ENCODE measurements at regions not wholly inside any gene's neighbourhood (a gene's known extent, or its start where the extent isn't known, plus 50 kb on each side); places are given as distances from the start of the nearest gene placed in this dataset.

DNA sequence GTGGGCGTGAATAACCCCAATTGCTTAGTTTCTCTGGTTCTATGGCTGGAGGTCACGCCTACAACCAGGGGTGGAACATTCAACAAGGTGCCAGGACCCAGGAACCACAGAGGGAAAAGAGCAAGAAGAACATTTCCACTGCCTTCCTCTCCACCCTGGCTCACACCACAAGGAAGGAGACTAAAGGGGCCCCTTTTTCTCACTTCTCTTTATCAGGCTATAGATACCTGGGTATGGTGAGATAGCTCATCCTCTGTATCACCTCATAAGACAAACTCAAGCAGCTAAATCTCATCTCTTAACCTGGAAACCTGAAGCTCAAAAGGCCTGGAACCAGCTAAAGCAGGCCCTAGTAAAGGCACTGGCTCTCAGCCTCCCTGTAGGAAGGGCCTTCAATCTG lies 438.8 kb upstream of the OLFM3 start:
- ATAC-seq, result no peak
- TF ChIP-seq, protein P1, sequence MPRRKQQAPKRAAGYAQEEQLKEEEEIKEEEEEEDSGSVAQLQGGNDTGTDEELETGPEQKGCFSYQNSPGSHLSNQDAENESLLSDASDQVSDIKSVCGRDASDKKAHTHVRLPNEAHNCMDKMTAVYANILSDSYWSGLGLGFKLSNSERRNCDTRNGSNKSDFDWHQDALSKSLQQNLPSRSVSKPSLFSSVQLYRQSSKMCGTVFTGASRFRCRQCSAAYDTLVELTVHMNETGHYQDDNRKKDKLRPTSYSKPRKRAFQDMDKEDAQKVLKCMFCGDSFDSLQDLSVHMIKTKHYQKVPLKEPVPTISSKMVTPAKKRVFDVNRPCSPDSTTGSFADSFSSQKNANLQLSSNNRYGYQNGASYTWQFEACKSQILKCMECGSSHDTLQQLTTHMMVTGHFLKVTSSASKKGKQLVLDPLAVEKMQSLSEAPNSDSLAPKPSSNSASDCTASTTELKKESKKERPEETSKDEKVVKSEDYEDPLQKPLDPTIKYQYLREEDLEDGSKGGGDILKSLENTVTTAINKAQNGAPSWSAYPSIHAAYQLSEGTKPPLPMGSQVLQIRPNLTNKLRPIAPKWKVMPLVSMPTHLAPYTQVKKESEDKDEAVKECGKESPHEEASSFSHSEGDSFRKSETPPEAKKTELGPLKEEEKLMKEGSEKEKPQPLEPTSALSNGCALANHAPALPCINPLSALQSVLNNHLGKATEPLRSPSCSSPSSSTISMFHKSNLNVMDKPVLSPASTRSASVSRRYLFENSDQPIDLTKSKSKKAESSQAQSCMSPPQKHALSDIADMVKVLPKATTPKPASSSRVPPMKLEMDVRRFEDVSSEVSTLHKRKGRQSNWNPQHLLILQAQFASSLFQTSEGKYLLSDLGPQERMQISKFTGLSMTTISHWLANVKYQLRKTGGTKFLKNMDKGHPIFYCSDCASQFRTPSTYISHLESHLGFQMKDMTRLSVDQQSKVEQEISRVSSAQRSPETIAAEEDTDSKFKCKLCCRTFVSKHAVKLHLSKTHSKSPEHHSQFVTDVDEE (CRISPR knock-in tag; IDR thresholded peaks at IDR 0.05), result no peak
- TF ChIP-seq ISL1 (CRISPR knock-in tag; IDR thresholded peaks at IDR 0.05), result no peak
- no peak for TF ChIP-seq PPARA (CRISPR knock-in tag; IDR thresholded peaks at IDR 0.05; ENCODE audit: borderline replicate concordance)
- no peak for TF ChIP-seq ZNF8 (CRISPR knock-in tag; IDR thresholded peaks at IDR 0.05)
- no peak for TF ChIP-seq ESRRG (CRISPR knock-in tag; IDR thresholded peaks at IDR 0.05)
- no peak for TF ChIP-seq BACH2 (CRISPR knock-in tag; IDR thresholded peaks at IDR 0.05; ENCODE audit: borderline replicate concordance)

DNA sequence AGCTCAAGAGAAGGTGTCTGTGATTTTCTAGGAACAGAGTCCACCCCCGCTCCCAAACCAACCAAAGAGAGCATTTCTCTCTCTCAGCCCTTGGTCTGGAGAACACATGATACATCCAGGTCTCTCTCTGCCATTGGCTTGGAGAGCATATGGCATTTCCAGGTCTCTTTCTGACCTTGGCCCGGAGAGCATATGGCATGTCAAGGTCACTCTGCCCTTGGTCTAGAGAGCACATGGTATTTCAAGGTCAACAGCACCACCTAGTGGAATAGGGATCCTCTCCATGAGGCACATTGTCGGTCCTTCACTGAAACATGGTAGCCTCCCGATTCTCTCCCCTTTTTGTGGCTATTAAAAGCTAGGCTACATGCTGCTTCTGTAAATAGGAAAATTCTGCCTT lies 437.7 kb upstream of the OLFM3 start:
- ATAC-seq, result peak; percentile 76

DNA sequence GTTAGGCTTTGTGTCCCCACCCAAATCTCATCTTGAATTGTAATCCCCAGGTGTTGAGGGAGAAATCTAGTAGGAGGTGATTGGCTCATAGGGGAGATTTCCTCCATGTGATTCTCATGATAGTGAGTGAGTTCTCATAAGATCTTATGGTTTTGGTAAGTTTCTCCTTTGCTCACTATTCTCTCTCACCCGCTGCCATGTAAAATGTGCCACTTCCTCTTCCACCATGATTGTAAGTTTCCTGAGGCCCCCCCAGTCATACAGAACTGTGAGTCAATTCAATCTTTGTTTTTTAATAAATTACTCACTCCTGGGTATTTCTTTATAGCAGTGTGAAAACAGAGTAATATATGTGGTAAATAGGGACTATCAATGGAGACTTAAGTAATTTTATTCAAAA lies 434.5 kb upstream of the OLFM3 start:
- no peak for ATAC-seq
- TF ChIP-seq, protein P1 (CRISPR knock-in tag; IDR thresholded peaks at IDR 0.05), result no peak
- TF ChIP-seq ZNF565 (CRISPR knock-in tag; conservative IDR thresholded peaks at IDR 0.05; ENCODE audit: low read depth), result no peak
- no peak for TF ChIP-seq TOX (CRISPR knock-in tag; IDR thresholded peaks at IDR 0.05; ENCODE audit: borderline replicate concordance)
- TF ChIP-seq, protein P2, sequence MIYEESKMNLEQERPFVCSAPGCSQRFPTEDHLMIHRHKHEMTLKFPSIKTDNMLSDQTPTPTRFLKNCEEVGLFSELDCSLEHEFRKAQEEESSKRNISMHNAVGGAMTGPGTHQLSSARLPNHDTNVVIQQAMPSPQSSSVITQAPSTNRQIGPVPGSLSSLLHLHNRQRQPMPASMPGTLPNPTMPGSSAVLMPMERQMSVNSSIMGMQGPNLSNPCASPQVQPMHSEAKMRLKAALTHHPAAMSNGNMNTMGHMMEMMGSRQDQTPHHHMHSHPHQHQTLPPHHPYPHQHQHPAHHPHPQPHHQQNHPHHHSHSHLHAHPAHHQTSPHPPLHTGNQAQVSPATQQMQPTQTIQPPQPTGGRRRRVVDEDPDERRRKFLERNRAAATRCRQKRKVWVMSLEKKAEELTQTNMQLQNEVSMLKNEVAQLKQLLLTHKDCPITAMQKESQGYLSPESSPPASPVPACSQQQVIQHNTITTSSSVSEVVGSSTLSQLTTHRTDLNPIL (CRISPR knock-in tag; IDR thresholded peaks at IDR 0.05; ENCODE audit: low read depth), result no peak
- TF ChIP-seq, protein P3, sequence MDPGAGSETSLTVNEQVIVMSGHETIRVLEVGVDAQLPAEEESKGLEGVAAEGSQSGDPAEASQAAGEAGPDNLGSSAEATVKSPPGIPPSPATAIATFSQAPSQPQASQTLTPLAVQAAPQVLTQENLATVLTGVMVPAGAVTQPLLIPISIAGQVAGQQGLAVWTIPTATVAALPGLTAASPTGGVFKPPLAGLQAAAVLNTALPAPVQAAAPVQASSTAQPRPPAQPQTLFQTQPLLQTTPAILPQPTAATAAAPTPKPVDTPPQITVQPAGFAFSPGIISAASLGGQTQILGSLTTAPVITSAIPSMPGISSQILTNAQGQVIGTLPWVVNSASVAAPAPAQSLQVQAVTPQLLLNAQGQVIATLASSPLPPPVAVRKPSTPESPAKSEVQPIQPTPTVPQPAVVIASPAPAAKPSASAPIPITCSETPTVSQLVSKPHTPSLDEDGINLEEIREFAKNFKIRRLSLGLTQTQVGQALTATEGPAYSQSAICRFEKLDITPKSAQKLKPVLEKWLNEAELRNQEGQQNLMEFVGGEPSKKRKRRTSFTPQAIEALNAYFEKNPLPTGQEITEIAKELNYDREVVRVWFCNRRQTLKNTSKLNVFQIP (CRISPR knock-in tag; IDR thresholded peaks at IDR 0.05; ENCODE audit: borderline replicate concordance, low read depth), result no peak
- TF ChIP-seq RARB (CRISPR knock-in tag; IDR thresholded peaks at IDR 0.05), result no peak
- no peak for TF ChIP-seq ISL1 (CRISPR knock-in tag; IDR thresholded peaks at IDR 0.05)
- no peak for TF ChIP-seq ESRRG (CRISPR knock-in tag; IDR thresholded peaks at IDR 0.05)
- TF ChIP-seq BACH2 (CRISPR knock-in tag; IDR thresholded peaks at IDR 0.05; ENCODE audit: borderline replicate concordance), result no peak
- TF ChIP-seq, protein P4, sequence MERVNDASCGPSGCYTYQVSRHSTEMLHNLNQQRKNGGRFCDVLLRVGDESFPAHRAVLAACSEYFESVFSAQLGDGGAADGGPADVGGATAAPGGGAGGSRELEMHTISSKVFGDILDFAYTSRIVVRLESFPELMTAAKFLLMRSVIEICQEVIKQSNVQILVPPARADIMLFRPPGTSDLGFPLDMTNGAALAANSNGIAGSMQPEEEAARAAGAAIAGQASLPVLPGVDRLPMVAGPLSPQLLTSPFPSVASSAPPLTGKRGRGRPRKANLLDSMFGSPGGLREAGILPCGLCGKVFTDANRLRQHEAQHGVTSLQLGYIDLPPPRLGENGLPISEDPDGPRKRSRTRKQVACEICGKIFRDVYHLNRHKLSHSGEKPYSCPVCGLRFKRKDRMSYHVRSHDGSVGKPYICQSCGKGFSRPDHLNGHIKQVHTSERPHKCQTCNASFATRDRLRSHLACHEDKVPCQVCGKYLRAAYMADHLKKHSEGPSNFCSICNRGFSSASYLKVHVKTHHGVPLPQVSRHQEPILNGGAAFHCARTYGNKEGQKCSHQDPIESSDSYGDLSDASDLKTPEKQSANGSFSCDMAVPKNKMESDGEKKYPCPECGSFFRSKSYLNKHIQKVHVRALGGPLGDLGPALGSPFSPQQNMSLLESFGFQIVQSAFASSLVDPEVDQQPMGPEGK (CRISPR knock-in tag; IDR thresholded peaks at IDR 0.05; ENCODE audit: borderline replicate concordance), result no peak
- TF ChIP-seq ZFP3 (CRISPR knock-in tag; IDR thresholded peaks at IDR 0.05), result no peak
- no peak for TF ChIP-seq ZFP30 (CRISPR knock-in tag; IDR thresholded peaks at IDR 0.05)
- TF ChIP-seq ZC3H10 (CRISPR knock-in tag; IDR thresholded peaks at IDR 0.05), result no peak
- TF ChIP-seq ARNTL (CRISPR knock-in tag; IDR thresholded peaks at IDR 0.05; ENCODE audit: borderline replicate concordance, low read depth), result no peak

More for the DNA sequence above, 437.7 kb upstream of the OLFM3 start:
- TF ChIP-seq ESRRG (CRISPR knock-in tag; IDR thresholded peaks at IDR 0.05), result peak; percentile 82; the same call in 1 of the 2 replicates
- no peak for TF ChIP-seq ZFP30 (CRISPR knock-in tag; IDR thresholded peaks at IDR 0.05)

DNA sequence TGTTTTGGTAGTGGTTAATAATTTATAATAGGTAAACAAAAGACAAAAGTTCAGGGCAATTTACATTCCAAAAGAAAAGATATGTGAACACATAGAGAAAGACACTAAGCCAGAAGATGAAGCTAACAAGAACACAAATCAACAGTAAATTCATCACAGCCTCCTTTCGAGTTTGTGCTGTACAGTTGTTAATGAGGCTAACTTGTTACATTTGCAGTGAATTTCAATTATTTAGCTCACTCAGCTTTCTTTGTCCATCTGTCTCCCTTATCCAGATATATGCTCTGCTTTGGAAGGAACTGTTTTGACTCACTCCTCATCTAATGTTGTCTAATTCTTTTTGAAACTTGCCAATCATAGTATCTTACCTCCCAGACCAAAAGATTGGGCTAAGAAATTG lies 423.3 kb upstream of the OLFM3 start:
- no peak for ATAC-seq
- TF ChIP-seq ESRRG (CRISPR knock-in tag; IDR thresholded peaks at IDR 0.05) (no peak), ZNF565 (CRISPR knock-in tag; conservative IDR thresholded peaks at IDR 0.05; ENCODE audit: low read depth) (no peak), ZFP30 (CRISPR knock-in tag; IDR thresholded peaks at IDR 0.05) (no peak), ZNF70 (CRISPR knock-in tag; IDR thresholded peaks at IDR 0.05) (no peak), TOX (CRISPR knock-in tag; IDR thresholded peaks at IDR 0.05; ENCODE audit: borderline replicate concordance) (no peak), PPARA (CRISPR knock-in tag; IDR thresholded peaks at IDR 0.05; ENCODE audit: borderline replicate concordance) (no peak), ZC3H10 (CRISPR knock-in tag; IDR thresholded peaks at IDR 0.05) (no peak), BACH2 (CRISPR knock-in tag; IDR thresholded peaks at IDR 0.05; ENCODE audit: borderline replicate concordance) (no peak), ISL1 (CRISPR knock-in tag; IDR thresholded peaks at IDR 0.05) (no peak)

Data from SK-N-SH treated with all-trans-retinoic acid at 6 μM for 48 hours (cell line).